T47D (cell line): ENCODE measurements at regions not wholly inside any gene's neighbourhood (a gene's known extent, or its start where the extent isn't known, plus 50 kb on each side); places are given as distances from the start of the nearest gene placed in this dataset.
A peak's percentile ranks its signal among the peaks of the same experiment; 100 is the strongest.

Source experiments
- DNase-seq, 2 experiments: peaks; one replicate each; pipeline versions ENCODE4 v3.0.0 to v3.0.0-alpha.2; 2011 to 2012; ENCODE audit warnings: low read depth in 1 of 2, low spot score in 1 of 2
- JUND ChIP-seq: IDR thresholded peaks from 2 replicates; pipeline ENCODE4 v1.6.1; 2012; ENCODE audit warnings: low read depth
- in situ Hi-C: cut with HindIII; loops from 2 replicates; pipeline ENCODE4 v1.10.0; 2016; ENCODE audit warnings: low sequenced_read_pairs, low pct_unique_long_range_greater_than_20kb

GRCh38 chr9:118606668-118607067 is 762.6 kb downstream of the BRINP1 start:
- in situ Hi-C loops, result no loop called here
- DNase-seq, result no peak
- TF ChIP-seq JUND, result no peak

GRCh38 chr9:118609355-118610044 is 759.7 kb downstream of the BRINP1 start:
- in situ Hi-C loops, result no loop called here
- no peak for DNase-seq
- TF ChIP-seq JUND, result no peak

GRCh38 chr9:118612201-118612600 is 757.0 kb downstream of the BRINP1 start:
- in situ Hi-C loops, result no loop called here
- no peak for TF ChIP-seq JUND
- DNase-seq, result no peak

- DNase-seq, result no peak
- in situ Hi-C loops, result no loop called here
- TF ChIP-seq JUND, result no peak
Measured at GRCh38 chr9:118613996-118614395, 755.2 kb downstream of the BRINP1 start.

GRCh38 chr9:118618084-118618483 is 751.2 kb downstream of the BRINP1 start:
- DNase-seq, result no peak
- in situ Hi-C loops, result no loop called here

GRCh38 chr9:118618849-118619248 is 750.4 kb downstream of the BRINP1 start:
- DNase-seq, result peak in 1 of 2 experiments; percentile 25
- no peak for TF ChIP-seq JUND
- in situ Hi-C loops, result no loop called here

More at GRCh38 chr9:118618084-118618483, 751.2 kb downstream of the BRINP1 start:
- no peak for TF ChIP-seq JUND

GRCh38 chr9:118624608-118625007 is 744.6 kb downstream of the BRINP1 start:
- in situ Hi-C loops, result no loop called here

GRCh38 chr9:118630079-118630478 is 739.2 kb downstream of the BRINP1 start:
- in situ Hi-C loops, result no loop called here
- no peak for DNase-seq
- no peak for TF ChIP-seq JUND

More at GRCh38 chr9:118624608-118625007, 744.6 kb downstream of the BRINP1 start:
- no peak for DNase-seq
- no peak for TF ChIP-seq JUND

GRCh38 chr9:118630931-118631595 is 738.2 kb downstream of the BRINP1 start:
- DNase-seq, result no peak
- TF ChIP-seq JUND, result no peak
- in situ Hi-C loops, result no loop called here

GRCh38 chr9:118631956-118632355 is 737.3 kb downstream of the BRINP1 start:
- in situ Hi-C loops, result no loop called here
- TF ChIP-seq JUND, result no peak
- no peak for DNase-seq

GRCh38 chr9:118635416-118635815 is 733.8 kb downstream of the BRINP1 start:
- in situ Hi-C loops, result no loop called here
- no peak for DNase-seq
- TF ChIP-seq JUND, result no peak

- DNase-seq, result no peak
- in situ Hi-C loops, result no loop called here
- TF ChIP-seq JUND, result no peak
Measured at GRCh38 chr9:118637681-118638080, 731.6 kb downstream of the BRINP1 start.

GRCh38 chr9:118640836-118641560 is 728.2 kb downstream of the BRINP1 start:
- in situ Hi-C loops, result no loop called here
- TF ChIP-seq JUND, result no peak
- DNase-seq, result no peak
